Cardiac muscle cell (in vitro differentiated cells and primary cell): ENCODE measurements at regions not wholly inside any gene's neighbourhood (a gene's known extent, or its start where the extent isn't known, plus 50 kb on each side); places are given as distances from the start of the nearest gene placed in this dataset.

Source experiments
- DNase-seq, 2 donors: peaks; one replicate each; pipeline versions ENCODE4 v3.0.0 to v3.0.0-alpha.2; 2010 to 2017; ENCODE audit warnings: low read depth in 1 of 2, low spot score in 1 of 2
- H3K27ac ChIP-seq: fragments of 200-600 bp; sonication (generic); 2 replicates; pipeline ENCODE4 v1.5.1; 2016
- H3K27me3 ChIP-seq: fragments of 200-600 bp; sonication (generic); 2 replicates; pipeline ENCODE4 v1.6.0; 2016; ENCODE audit warnings: control low read depth
- H3K36me3 ChIP-seq: fragments of 200-600 bp; sonication (generic); 2 replicates; pipeline ENCODE4 v1.5.1; 2016; ENCODE audit warnings: control low read depth
- H3K4me1 ChIP-seq: fragments of 200-600 bp; sonication (generic); 2 replicates; pipeline ENCODE4 v1.8.1; 2017; ENCODE audit warnings: low read depth, mild to moderate bottlenecking, mixed run types
- H3K4me3 ChIP-seq: fragments of 200-600 bp; sonication (generic); 2 replicates; pipeline ENCODE4 v1.5.1; 2016; ENCODE audit warnings: mild to moderate bottlenecking
- H3K9me3 ChIP-seq: fragments of 200-600 bp; sonication (generic); 2 replicates; pipeline ENCODE4 v1.5.1; 2017; ENCODE audit warnings: low read depth, mild to moderate bottlenecking, control low read depth
- TF ChIP-seq, protein P1 (sequence below): IDR thresholded peaks from 2 replicates; pipeline ENCODE4 v1.5.1; 2012; ENCODE audit warnings: low read depth, mild to moderate bottlenecking, low read length

DNA sequence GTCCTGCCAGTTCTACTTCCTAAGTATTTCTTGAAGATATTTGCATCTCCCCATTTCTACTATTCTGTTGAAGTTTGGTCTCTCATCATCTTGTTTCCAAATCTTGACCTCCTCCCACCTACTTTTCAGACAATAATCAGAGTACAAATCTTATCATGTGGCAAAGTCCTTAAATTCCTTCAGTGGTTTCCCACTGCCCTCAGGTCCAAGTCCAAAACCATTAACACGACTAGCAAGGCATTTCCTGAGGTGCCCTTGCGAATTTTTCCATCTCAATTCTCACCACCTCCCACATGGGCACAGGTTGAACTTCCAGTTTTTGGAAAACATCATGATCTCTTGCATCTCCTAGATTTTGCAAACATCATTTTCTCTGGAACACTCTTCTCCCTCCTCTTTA is 97.2 kb upstream of the CDK1 start:
- Histone ChIP-seq H3K4me1 (no peaks in the 10 kb centered on the region), H3K27me3 (no peaks in the 10 kb centered on the region), H3K4me3 (no peak overlapping the region), H3K36me3 (no peaks in the 10 kb centered on the region), H3K27ac (no peak overlapping the region), H3K9me3 (no peaks in the 10 kb centered on the region)
- DNase-seq, result no peak
- TF ChIP-seq, protein P1, sequence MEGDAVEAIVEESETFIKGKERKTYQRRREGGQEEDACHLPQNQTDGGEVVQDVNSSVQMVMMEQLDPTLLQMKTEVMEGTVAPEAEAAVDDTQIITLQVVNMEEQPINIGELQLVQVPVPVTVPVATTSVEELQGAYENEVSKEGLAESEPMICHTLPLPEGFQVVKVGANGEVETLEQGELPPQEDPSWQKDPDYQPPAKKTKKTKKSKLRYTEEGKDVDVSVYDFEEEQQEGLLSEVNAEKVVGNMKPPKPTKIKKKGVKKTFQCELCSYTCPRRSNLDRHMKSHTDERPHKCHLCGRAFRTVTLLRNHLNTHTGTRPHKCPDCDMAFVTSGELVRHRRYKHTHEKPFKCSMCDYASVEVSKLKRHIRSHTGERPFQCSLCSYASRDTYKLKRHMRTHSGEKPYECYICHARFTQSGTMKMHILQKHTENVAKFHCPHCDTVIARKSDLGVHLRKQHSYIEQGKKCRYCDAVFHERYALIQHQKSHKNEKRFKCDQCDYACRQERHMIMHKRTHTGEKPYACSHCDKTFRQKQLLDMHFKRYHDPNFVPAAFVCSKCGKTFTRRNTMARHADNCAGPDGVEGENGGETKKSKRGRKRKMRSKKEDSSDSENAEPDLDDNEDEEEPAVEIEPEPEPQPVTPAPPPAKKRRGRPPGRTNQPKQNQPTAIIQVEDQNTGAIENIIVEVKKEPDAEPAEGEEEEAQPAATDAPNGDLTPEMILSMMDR, result no peak

DNA sequence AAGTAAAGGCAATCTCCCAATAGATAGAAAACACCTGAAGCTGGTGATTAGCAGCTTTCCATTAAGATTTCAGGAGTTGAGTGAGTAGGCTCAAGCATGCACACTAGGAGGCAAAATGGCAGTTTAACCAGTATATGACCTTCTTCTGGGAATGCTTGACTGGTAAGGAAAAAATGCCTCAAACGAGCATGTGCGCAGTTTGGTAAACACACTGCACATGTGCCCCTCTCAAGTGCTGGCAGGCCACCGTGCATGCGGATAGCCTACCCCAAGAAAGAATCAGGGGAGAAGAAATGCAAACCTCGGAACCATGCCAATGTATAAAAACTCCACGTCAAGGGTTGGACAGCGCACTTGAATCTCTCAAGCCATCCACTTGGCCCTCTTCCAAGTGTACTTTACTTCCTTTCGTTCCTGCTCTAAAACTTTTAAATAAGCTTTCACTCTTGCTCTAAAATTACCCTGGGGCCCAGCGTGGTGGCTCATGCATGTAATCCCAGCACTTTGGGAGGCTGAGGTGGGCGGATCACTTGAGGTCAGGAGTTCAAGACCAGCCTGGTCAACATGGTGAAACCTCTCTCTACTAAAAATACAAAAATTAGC is 98.8 kb upstream of the CDK1 start:
- TF ChIP-seq, protein P1, result no peak
- no peak overlapping the region for H3K4me3 ChIP-seq
- DNase-seq, result no peak
- no peaks in the 10 kb centered on the region for H3K9me3 ChIP-seq
- H3K27ac ChIP-seq, result no peak overlapping the region
- no peaks in the 10 kb centered on the region for H3K27me3 ChIP-seq
- no peaks in the 10 kb centered on the region for H3K4me1 ChIP-seq
- H3K36me3 ChIP-seq, result no peaks in the 10 kb centered on the region

DNA sequence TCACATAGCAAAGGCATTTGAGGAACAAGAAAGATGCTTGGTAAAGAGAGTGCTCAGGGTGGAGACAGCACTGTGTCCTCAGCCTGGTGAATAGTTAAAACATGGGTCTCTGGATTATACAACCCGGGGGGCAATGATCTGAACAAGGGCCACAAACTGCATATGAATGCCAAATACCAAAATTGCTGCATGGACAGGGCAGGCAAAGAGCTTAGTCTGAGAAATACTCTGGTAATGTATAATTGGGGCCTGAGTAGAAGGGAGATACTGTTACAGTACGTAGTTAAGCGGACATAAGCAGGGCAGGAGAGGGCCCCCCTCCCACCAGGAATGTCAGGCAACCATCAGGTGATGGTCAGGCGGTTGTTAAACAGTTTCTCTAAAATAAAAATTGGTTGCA is 99.3 kb upstream of the CDK1 start:
- Histone ChIP-seq H3K4me3 (no peak overlapping the region), H3K27ac (no peak overlapping the region), H3K9me3 (no peaks in the 10 kb centered on the region), H3K27me3 (no peaks in the 10 kb centered on the region), H3K36me3 (no peaks in the 10 kb centered on the region), H3K4me1 (no peaks in the 10 kb centered on the region)
- TF ChIP-seq, protein P1, result no peak
- no peak for DNase-seq

DNA sequence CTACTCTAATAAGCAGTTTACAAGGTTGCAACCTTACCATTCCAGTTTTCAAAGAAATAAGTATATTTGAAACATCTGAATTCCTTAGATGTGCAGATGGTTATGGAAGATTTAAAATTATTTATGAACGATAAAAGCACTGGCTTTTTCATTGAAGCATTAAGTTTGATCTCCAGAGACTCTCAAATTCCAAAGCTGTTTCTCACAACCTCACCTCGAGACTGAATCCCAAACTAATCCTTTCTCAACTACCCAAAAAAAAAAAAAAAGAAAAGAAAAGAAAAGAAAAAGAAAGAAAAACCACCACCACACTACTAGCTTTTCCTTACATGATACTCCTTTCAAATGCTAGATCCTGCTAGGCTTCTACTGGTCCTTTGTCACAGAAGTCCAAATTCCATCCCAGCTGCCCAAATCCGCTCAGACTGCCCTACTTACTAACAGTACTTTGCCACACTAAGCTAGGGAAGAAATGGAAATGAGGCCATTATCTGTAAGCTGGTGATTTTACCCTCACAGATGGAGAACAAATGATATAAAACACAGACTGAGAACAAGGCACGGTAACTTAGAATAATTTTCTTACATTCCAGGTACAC is 100.6 kb upstream of the CDK1 start:
- Histone ChIP-seq H3K27me3 (no peaks in the 10 kb centered on the region), H3K9me3 (no peaks in the 10 kb centered on the region), H3K4me1 (no peaks in the 10 kb centered on the region), H3K36me3 (no peaks in the 10 kb centered on the region), H3K27ac (no peak overlapping the region), H3K4me3 (no peak overlapping the region)
- no peak for DNase-seq
- TF ChIP-seq, protein P1, result no peak

DNA sequence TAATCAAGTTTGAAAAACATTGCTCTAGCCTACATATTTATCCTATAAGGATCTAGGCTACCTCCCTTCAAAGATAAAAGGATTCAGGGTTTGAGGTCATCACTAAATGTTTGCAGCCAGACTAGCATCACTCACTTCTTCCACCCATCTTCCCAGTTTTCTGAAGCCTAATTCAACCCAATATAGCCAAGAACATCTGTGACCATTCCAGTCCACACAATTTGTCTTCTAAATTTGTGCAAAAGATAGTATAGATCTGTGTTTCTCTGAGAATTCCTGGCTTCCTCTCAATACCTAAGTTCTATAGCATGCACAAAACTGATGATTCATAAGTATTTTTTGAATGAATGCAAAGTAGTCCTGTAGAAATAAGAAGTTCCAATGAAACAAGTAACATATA is 103.0 kb upstream of the CDK1 start:
- DNase-seq, result no peak
- no peaks in the 10 kb centered on the region for H3K36me3 ChIP-seq
- TF ChIP-seq, protein P1, result no peak
- H3K4me3 ChIP-seq, result no peak overlapping the region
- no peaks in the 10 kb centered on the region for H3K9me3 ChIP-seq
- no peaks in the 10 kb centered on the region for H3K27me3 ChIP-seq
- H3K27ac ChIP-seq, result no peak overlapping the region
- H3K4me1 ChIP-seq, result no peaks in the 10 kb centered on the region
